OCI-LY3 (cell line): ENCODE measurements at regions not wholly inside any gene's neighbourhood (a gene's known extent, or its start where the extent isn't known, plus 50 kb on each side); places are given as distances from the start of the nearest gene placed in this dataset.

Source experiments
- H2AFZ ChIP-seq: fragments of 200-600, 300-600 bp; shearing (Covaris generic); 2 replicates; pipeline ENCODE4 v1.6.0; 2014; ENCODE audit warnings: antibody characterized with exemption, low read depth, low read length
- H3K27ac ChIP-seq: fragments of 200-600, 300-600 bp; sonication (generic); 2 replicates; pipeline ENCODE4 v1.5.1; 2014; ENCODE audit warnings: mild to moderate bottlenecking, low read length, moderate library complexity, mixed read lengths
- H3K27me3 ChIP-seq: fragments of 200-600, 300-600 bp; sonication (generic); 2 replicates; pipeline ENCODE4 v1.6.1; 2014; ENCODE audit warnings: low read depth, low read length, mixed read lengths
- H3K36me3 ChIP-seq: fragments of 200-600, 300-600 bp; sonication (generic); replicated peaks from 2 replicates; pipeline ENCODE3; 2014; ENCODE audit warnings: low read depth, low read length, mixed read lengths
- H3K4me1 ChIP-seq: fragments of 300-600, 200-600 bp; sonication (generic); 2 replicates; pipeline ENCODE4 v1.6.1; 2014; ENCODE audit warnings: low read length, mixed read lengths
- H3K4me2 ChIP-seq: fragments of 200-600, 300-600 bp; sonication (generic); 2 replicates; pipeline ENCODE4 v1.6.1; 2014; ENCODE audit warnings: low read length, mixed read lengths
- H3K4me3 ChIP-seq: fragments of 300-600, 200-600 bp; sonication (generic); 2 replicates; pipeline ENCODE4 v1.5.1; 2014; ENCODE audit warnings: antibody characterized with exemption, mild to moderate bottlenecking, low read length, moderate library complexity
- H3K79me2 ChIP-seq: fragments of 300-600, 200-600 bp; shearing (Covaris generic); 2 replicates; pipeline ENCODE4 v1.6.1; 2014; ENCODE audit warnings: mild to moderate bottlenecking, low read length, mixed read lengths
- H3K9ac ChIP-seq: fragments of 300-600, 200-600 bp; shearing (Covaris generic); 2 replicates; pipeline ENCODE4 v1.6.0; 2014; ENCODE audit warnings: mild to moderate bottlenecking, low read length, moderate library complexity
- H3K9me3 ChIP-seq: fragments of 200-600, 300-600 bp; shearing (Covaris generic); 2 replicates; pipeline ENCODE4 v1.6.1; 2014; ENCODE audit warnings: low read length, mixed read lengths; ENCODE audit not compliant: insufficient read depth
- H4K20me1 ChIP-seq: fragments of 200-600, 300-600 bp; sonication (generic); 2 replicates; pipeline ENCODE4 v1.6.1; 2016; ENCODE audit warnings: low read length, mixed read lengths; ENCODE audit not compliant: insufficient read depth
- EZH2phosphoT487 ChIP-seq: fragments of 200-600 bp; shearing (Covaris generic); IDR thresholded peaks from 2 replicates; pipeline ENCODE4 v1.6.1; 2018; ENCODE audit warnings: antibody characterized with exemption, mixed run types, low read depth
- TF ChIP-seq, protein P1 (sequence below): fragments of 200-600, 300-600 bp; sonication (generic); IDR thresholded peaks from 2 replicates; pipeline ENCODE4 v1.5.1; 2014; ENCODE audit warnings: antibody characterized with exemption, low read length, low read depth

DNA sequence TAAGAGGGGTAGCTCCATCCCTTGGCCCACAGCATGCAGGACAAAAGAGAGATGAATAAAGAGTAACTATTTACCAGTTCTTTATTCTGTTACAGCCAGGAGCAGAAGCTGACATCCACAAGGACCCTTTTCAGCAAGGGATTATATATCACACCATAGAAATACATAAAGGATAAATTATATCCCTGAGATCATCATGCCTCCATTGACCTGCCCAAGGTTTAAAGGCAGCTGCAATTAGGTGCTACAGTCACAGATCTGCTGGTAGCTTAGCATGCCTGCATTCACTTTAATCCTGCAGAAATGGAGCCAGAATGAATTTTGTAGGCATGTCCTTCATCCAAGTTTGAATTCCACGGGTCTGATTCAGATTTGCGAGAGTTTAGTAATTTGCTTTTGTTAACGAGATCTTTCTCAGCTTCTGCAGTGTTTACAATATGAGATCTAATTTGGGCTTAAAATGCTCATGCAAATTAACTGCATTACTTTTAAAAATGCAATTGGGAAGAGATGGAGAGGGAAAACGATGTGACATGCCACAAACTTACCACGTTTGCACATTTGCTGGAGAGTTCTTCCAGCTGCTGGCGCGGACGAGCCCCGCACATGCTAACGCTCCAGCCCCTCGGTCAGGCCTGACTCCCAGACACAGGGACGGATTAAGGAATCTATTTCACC lies 327.0 kb upstream of the NOCT start:
- H3K4me3 ChIP-seq: no peak overlapping the region
- no peaks in the 10 kb centered on the region for H3K79me2 ChIP-seq
- H3K27ac ChIP-seq: no peak overlapping the region
- H3K4me1 ChIP-seq: no peaks in the 10 kb centered on the region
- H3K9ac ChIP-seq: no peak overlapping the region
- H3K36me3 ChIP-seq: no peaks in the 10 kb centered on the region
- no peaks in the 10 kb centered on the region for H4K20me1 ChIP-seq
- H3K4me2 ChIP-seq: no peak overlapping the region
- H2AFZ ChIP-seq: no peak overlapping the region
- no peaks in the 10 kb centered on the region for H3K27me3 ChIP-seq
- H3K9me3 ChIP-seq: no peaks in the 10 kb centered on the region
- TF ChIP-seq, protein P1, sequence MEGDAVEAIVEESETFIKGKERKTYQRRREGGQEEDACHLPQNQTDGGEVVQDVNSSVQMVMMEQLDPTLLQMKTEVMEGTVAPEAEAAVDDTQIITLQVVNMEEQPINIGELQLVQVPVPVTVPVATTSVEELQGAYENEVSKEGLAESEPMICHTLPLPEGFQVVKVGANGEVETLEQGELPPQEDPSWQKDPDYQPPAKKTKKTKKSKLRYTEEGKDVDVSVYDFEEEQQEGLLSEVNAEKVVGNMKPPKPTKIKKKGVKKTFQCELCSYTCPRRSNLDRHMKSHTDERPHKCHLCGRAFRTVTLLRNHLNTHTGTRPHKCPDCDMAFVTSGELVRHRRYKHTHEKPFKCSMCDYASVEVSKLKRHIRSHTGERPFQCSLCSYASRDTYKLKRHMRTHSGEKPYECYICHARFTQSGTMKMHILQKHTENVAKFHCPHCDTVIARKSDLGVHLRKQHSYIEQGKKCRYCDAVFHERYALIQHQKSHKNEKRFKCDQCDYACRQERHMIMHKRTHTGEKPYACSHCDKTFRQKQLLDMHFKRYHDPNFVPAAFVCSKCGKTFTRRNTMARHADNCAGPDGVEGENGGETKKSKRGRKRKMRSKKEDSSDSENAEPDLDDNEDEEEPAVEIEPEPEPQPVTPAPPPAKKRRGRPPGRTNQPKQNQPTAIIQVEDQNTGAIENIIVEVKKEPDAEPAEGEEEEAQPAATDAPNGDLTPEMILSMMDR: no peak
- TF ChIP-seq EZH2phosphoT487: no peak

DNA sequence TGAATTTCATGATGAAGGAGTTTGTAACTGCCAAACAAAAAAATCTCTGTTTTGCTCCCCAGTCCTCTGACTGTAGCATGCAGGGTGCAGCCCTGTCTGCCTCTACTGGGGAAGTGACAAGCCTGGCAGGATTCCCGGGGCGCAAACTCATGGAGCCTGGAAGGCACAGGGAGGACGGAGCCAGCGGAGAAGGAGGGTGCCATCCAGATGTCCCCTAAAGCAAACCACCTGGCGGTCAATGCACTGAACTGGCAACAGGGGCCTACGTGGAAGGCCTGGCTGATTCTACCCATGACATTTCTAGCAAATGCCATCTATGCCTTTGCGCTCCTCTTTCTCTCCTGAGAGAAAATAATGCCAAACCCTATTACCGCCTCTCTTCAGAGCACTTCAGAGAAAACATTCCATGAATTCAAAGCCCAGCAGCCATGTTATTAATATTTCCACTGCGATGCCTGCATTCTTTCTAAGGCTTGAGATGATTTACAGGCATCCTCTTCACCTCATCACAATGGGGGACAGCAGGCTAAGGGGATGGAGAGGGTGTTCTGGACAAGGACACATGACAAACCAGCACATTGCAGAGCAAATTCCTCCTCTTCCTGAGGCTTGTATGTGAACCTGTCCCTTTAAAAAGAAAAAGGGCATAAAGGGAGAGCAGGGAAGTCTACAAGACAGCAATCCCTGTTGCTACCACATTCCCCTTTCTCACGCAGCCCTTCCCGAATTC lies 329.3 kb upstream of the NOCT start:
- TF ChIP-seq, protein P1: no peak
- TF ChIP-seq EZH2phosphoT487: no peak
- 0 out of 2 replicates have a peak, but pooled peaks cover 4% of the 10 kb centered on the region for H3K4me1 ChIP-seq
- no peaks in the 10 kb centered on the region for H4K20me1 ChIP-seq
- no peaks in the 10 kb centered on the region for H3K27me3 ChIP-seq
- H3K36me3 ChIP-seq: no peaks in the 10 kb centered on the region
- no peak overlapping the region for H2AFZ ChIP-seq
- H3K9ac ChIP-seq: no peak overlapping the region
- no peaks in the 10 kb centered on the region for H3K79me2 ChIP-seq
- no peak overlapping the region for H3K4me2 ChIP-seq
- no peaks in the 10 kb centered on the region for H3K9me3 ChIP-seq
- H3K4me3 ChIP-seq: no peak overlapping the region
- H3K27ac ChIP-seq: no peak overlapping the region

DNA sequence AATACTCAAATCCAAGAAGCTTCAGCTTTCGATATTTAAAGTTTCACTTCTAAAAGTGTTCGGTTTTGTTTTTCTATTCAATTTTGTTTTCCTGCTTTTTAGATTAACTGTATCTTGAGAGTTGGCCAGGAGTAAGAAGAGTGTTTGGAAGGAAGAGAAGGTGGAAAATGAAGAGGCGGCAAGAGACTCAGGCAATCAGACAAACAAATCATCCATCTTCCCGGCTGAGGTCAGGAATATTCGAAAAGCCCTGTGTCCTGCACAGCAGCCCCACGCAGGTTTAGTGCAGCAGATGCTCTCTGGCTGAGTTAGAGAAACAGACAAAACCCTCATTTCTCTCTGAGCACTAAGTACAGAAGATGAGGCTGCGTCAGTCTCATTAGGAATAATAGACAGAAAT lies 330.3 kb upstream of the NOCT start:
- TF ChIP-seq EZH2phosphoT487: no peak
- TF ChIP-seq, protein P1: no peak
- Histone ChIP-seq H3K36me3 (no peaks in the 10 kb centered on the region), H4K20me1 (no peaks in the 10 kb centered on the region), H3K4me3 (no peak overlapping the region), H3K9me3 (no peaks in the 10 kb centered on the region), H3K79me2 (no peaks in the 10 kb centered on the region), H3K4me1 (peaks cover 8% of the 10 kb centered on the region; the same call in 1 of the 2 replicates), H3K9ac (no peak overlapping the region), H3K27me3 (no peaks in the 10 kb centered on the region), H3K4me2 (no peak overlapping the region), H2AFZ (no peak overlapping the region), H3K27ac (no peak overlapping the region)

DNA sequence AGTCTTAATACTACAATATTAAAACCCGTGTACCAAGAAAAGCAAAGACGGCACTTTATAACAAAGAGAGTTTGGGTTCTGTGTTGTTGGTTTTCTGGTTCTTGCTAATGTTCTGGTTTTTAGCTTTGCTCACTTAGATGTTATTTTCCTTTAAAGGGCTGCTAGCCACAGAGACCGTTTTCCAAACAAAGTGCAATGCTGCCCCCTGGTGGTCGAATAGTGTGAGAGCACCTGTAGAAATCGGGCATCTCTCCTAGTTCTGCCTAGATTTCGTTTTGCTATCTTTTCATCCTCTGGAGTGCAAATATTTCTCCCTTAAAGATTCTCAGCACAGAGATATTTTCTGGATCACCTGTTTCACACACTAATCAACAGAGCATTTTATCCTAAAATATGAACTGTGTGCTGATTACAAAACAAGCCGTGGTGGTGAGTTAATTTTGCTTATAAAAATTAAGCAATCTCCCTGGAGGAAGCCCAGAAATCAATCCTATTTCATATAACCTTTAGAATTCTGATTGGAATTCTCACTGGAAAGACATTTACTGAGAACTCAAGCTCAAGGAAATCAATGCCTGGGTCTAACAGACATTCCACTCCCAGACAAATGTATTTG lies 334.5 kb upstream of the NOCT start:
- Histone ChIP-seq H4K20me1 (no peaks in the 10 kb centered on the region), H3K27me3 (peaks cover 29% of the 10 kb centered on the region), H3K4me2 (peak overlapping the region; percentile 46), H3K4me3 (peak overlapping the region; percentile 5), H3K9ac (no peak overlapping the region), H3K4me1 (peaks cover 8% of the 10 kb centered on the region; the same call in 1 of the 2 replicates), H2AFZ (peak overlapping the region; percentile 35; the same call in 1 of the 2 replicates), H3K9me3 (no peaks in the 10 kb centered on the region), H3K36me3 (no peaks in the 10 kb centered on the region), H3K79me2 (no peaks in the 10 kb centered on the region), H3K27ac (no peak overlapping the region)
- no peak for TF ChIP-seq EZH2phosphoT487
- TF ChIP-seq, protein P1: peak; percentile 99
